DMS153 treated with DMSO at 0.1 percent for 48 hours (cell line): ENCODE measurements at regions not wholly inside any gene's neighbourhood (a gene's known extent, or its start where the extent isn't known, plus 50 kb on each side); places are given as distances from the start of the nearest gene placed in this dataset.
"Not testable (repeated sequence)": the region's sequence is repeated elsewhere in the genome, so short reads cannot be mapped to it uniquely, and the experiment has no call there.

Source experiments
- DNase-seq: peaks from one replicate; lab custom pipeline; 2025; ENCODE audit not compliant: unreplicated experiment; lab: John Stamatoyannopoulos, UW

GRCh38 chr15:62658498-62658897 lies 384.0 kb upstream of the TPM1 start:
- DNase-seq = no peak

- DNase-seq = no peak
These were observed 379.0 kb upstream of the TPM1 start for GRCh38 chr15:62663547-62663946.

GRCh38 chr15:62665449-62665848 lies 377.1 kb upstream of the TPM1 start:
- DNase-seq = no peak

DNA sequence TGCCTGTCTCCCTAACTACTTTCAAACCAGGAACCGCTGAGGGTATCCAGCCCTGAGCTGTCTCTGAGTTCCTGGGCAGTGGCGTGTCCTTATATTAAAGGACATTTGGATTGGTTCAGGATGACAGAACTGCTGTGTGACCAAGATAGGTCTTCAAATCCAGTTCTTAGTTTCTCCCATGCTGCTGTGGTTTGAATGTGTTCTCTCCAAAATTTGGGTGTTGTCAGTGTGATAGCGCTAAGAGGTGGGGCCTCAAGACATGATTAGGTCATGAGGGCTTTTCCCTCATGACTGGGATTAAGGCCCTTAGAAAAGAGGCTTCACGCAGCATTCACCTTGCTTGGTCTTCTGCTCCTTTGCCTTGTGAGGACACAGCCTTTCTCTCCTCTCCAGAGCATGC lies 376.5 kb upstream of the TPM1 start:
- DNase-seq = no peak

DNA sequence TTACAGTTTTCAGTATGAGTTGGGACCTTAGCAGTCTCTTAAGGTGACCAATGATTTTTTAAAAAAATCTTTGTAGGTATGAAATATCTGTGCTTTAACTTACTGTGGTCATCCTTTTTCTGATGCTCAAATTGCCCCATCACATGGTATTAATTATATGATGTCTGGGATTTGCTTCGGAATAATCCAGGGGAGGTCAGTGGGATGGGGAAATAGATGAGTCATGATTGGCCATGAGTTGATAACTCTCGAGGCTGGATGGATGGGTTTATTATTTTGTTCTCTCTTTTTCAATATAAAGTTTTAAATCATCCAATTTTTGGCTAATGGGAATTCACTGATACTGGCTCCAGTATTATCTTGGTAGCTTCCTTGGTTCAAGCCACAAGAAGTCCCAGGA lies 370.3 kb upstream of the TPM1 start:
- DNase-seq = no peak

DNA sequence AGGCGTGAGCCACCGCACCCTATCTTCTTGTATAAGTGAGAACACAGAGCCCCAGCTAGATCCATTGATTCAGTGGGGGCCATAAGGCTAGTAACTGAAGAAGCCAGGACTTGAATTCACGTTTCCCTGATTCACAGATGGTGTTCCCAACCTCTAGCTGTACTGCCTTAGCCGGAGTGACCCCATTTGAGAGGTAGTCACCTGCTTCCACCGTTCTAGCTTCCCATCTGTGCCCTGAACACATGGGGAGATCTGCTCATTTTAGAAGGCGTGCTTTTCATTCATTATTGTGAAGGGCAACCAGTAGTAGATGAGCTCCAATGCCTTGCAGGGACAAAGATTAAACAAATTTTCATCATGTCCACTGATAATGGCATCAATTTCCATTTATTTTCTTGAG lies 365.7 kb upstream of the TPM1 start:
- DNase-seq = no peak

DNA sequence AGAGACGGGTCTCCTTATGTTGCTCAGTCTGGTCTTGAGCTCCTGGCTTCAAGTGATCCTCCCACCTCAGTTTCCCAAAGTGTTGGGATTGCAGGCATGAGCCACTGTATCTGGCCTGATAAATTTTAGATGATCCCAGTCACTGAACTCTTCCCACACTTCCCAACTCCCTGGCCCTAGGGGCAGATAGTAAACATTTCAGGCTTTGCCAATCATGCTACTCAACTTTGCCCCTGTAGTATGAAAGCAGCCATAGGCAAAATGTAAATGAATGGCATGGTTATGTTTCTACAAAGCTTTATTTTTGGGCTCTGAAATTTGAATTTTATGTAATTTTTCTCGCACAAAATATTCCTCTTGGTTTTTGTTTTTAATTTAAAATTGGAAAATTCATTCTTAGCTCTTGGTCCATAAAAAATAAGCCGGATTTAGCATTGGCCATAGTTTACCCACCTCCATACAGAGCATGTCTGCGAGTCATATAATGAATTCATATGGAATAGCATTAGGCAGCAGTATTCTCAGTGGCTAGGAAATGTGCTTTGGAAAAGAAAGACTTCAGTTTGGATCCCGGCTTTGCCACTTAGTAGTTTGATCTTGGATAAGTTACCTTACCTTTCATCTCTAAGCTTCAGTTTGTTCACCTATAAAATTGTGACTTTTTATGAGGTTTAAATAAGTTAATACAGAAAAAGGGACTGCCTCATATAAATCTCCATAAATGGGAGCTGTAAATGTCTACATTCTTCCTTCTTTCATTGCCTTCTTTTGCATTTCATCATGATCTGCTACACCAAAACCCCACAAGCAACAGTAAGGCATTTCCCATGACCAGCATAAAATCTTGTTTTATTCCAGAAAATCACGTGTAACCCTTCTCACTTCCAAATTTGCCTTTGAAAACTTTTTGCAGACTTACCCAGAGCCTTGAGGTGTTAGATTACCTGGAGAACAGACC lies 360.3 kb upstream of the TPM1 start:
- no peak for DNase-seq

GRCh38 chr15:62683192-62683591 lies 359.4 kb upstream of the TPM1 start:
- not testable (repeated sequence) for DNase-seq

- DNase-seq = no peak
These were observed 358.3 kb upstream of the TPM1 start for GRCh38 chr15:62684123-62684808.

GRCh38 chr15:62691008-62691407 lies 351.5 kb upstream of the TPM1 start:
- no peak for DNase-seq

GRCh38 chr15:62697636-62698035 lies 344.9 kb upstream of the TPM1 start:
- no peak for DNase-seq

GRCh38 chr15:62698646-62699045 lies 343.9 kb upstream of the TPM1 start:
- no peak for DNase-seq

- DNase-seq = no peak
These were observed 336.2 kb upstream of the TPM1 start for GRCh38 chr15:62706317-62706716.

GRCh38 chr15:62708470-62708869 lies 334.1 kb upstream of the TPM1 start:
- DNase-seq = no peak

DNA sequence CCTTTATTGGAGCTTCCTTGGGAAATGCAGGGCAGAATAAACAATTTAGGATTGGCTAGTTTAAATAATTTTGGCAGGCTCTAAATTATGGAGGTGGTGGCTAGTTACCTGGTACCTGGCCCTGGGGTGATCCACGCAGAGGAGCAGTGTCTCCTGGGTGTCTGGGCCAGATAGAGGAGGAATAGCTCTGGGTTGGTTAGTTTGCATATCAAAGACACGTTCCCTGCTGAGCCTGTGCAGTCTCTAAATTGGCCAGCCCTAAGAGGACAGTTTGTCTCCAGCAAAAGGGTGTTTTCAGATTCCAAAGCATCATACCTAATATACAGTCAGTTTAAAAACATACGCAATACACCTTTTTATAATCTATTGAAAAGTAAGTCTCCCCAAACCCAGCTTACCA lies 333.3 kb upstream of the TPM1 start:
- no peak for DNase-seq

- no peak for DNase-seq
These were observed 330.7 kb upstream of the TPM1 start for GRCh38 chr15:62711691-62712454.

- no peak for DNase-seq
These were observed 330.1 kb upstream of the TPM1 start for GRCh38 chr15:62712455-62712839.

- no peak for DNase-seq
These were observed 326.6 kb upstream of the TPM1 start for GRCh38 chr15:62715946-62716345.

- DNase-seq = no peak
These were observed 325.1 kb upstream of the TPM1 start for GRCh38 chr15:62717496-62717895.

DNA sequence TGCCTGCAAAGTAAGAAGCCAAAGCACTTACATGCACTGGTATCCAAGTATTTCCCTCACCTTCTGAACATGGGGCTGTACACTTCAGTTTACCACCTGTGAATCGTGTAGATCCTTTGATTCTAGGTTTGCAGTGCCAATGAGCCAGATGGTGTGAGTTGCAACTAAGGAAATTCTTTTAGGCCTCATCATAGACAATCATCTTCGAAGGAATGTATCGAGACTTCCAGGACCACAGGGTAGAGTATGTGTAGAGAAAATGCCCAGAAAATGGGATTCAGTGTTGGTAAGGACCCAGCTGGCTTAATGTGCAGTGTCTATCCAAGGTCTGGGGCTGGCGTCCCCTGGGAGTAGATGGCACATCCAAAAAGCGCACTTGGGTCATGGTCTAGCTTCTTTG lies 323.2 kb upstream of the TPM1 start:
- no peak for DNase-seq

DNA sequence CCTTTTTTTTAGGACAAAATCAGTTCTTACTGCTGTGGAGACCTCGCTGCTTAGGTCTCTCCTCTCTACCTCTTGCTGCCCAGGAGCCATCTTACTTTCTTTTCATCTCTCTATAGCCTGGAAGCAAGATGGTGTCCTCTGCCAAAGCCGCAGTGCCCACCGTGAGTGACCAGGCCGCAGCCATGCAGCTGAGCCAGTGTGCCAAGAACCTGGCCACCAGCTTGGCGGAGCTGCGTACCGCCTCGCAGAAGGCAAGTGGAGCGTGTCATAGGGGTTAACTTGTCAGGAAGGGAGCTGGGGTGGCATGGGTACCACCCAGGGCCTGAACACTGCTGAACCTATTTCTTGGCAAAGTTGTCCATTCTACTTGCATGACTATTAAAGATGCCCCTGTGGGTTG lies 320.3 kb upstream of the TPM1 start:
- no peak for DNase-seq

- DNase-seq = no peak
These were observed 316.1 kb upstream of the TPM1 start for GRCh38 chr15:62726461-62726860.
